C1 segment of cervical spinal cord (tissue), 14 donors: ENCODE measurements at regions not wholly inside any gene's neighbourhood (a gene's known extent, or its start where the extent isn't known, plus 50 kb on each side); places are given as distances from the start of the nearest gene placed in this dataset.

Experiments
- DNase-seq, 14 donors: peaks; one replicate each; lab custom pipeline; 2025; lab: John Stamatoyannopoulos, UW

DNA sequence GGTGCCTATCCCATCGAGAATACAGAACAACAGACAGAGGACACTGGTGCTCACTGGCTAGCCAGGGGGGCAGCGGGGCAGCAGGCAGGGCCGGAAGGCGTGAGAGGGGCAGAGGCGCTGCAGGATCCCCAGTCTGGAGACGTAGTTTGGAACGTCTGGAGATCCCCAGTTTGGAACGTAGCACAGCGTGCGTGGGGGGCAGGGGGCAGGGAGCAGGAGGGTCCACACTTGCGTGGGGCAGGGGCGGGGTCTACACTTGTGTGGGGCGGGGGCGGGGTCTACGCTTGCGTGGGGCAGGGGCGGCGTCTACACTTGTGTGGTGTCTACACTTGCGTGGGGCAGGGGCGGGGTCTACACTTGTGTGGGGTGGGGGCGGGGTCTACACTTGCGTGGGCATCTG is 107.2 kb downstream of the DACT2 start:
- no peak for DNase-seq

DNA sequence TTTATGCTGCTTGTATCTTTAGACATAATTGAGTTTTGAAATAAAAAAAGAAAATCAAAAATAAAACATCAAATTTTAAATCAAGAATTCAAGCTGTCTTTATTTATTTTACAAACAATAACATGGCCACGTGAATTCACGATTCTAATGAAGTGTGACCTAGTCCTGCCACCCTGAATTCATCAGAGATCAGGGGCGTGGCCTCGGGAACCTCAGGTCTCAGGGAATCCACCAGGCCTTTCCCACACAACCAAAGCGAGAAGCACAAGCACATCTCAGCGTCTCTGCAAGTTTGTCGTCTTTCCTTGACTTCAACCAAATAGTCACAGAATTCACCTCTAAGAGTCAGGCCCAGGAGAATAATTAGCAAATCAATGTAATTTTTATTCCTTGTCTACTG is 107.9 kb downstream of the DACT2 start:
- DNase-seq: no peak

DNA sequence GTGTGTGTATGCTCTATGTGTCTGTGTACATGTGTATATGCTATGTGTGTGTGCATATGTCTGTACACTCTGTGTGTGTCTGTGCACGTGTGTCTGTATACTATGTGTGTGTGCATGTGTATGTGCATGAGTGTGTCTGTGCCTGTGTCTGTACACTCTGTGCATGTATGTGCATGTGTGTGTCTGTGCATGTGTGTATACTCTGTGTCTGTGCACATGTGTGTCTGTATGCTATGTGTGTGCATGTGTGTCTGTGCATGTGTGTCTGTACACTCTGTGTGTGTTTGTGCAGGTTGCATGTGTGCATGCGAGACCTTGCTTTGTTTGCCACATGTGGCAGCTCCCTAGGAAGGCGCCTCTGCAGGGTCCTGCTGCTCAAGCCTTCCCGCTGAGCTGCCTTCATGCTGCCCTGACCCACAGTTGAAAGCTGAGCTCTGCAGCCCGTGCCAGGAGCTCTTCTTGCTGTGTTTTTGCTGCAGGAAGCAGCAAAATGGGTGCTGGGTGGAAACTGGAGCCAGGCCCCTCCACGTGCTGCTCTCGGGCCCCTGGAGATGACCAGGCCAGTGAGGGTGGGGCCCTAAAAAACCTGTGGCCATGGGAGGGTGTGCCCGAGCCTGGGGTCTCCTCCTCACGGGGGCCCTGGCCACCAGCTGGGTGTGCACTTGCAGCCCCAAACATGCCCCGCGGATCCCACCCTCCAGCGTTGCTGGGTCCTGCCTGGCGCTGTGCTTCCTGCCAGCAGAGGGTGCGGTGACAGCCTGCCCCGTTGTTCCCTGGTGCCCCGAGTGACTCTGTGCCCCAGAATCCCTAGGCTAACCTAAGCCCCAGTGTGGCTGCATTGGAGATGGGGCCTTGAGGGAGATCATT is 109.1 kb downstream of the DACT2 start:
- DNase-seq: no peak

DNA sequence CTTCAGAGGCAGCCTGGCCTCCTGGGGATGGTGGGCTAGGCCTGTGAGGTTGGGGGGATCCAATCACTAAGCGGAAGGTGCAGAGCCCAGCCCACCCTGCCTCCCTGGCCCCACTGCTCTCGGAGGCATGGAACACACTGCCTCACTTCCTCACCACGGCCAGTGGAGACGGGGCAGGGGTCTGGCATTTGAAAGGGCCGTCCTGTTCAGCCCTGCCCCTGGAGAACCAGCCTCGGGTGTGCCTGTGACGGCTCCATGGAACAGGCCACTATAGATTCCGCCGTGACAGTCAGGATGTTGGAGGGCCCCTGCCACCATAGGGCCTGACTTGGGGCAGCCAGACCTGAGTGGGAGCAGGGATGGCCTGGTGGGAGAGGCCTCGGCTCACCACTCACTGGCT is 110.2 kb downstream of the DACT2 start:
- DNase-seq: no peak

DNA sequence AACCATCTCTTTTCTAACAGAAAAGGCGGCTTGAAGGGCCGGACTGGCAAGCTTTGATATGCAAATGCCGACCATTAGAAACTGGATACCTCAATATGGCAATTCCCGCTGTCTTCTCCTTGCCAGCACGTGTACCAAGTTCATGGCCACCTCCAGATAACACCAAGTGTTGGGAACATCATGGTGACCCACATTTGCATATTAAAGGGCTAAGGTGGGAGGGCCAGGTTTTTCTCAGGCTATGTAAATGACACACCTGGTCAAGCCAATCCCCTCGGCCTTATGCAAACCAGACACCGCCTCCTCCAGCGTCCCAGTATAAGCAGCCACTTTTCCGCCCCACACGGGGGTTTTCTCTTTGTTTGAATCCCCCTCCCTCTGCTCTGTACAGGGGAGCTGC is 110.7 kb downstream of the DACT2 start:
- DNase-seq: no peak

DNA sequence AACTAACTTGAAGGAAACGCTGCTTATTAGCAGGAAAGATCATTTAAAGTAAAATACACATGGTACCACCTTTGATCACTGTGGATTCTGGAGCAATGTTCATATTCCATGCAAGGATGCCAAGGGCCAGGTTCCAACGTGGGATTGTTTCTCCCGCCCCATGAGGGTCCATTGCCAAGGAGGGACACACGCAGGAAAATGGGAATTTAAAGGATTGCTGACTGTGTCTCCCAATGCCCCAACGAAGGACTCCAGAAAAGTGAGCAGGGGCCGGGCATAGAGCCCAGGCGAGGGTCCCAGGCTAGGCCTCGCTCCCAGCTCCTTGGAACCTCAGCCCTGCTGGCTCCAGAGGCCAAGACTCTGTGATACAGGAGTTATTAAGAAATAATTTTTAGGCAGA is 111.2 kb downstream of the DACT2 start:
- DNase-seq: no peak

DNA sequence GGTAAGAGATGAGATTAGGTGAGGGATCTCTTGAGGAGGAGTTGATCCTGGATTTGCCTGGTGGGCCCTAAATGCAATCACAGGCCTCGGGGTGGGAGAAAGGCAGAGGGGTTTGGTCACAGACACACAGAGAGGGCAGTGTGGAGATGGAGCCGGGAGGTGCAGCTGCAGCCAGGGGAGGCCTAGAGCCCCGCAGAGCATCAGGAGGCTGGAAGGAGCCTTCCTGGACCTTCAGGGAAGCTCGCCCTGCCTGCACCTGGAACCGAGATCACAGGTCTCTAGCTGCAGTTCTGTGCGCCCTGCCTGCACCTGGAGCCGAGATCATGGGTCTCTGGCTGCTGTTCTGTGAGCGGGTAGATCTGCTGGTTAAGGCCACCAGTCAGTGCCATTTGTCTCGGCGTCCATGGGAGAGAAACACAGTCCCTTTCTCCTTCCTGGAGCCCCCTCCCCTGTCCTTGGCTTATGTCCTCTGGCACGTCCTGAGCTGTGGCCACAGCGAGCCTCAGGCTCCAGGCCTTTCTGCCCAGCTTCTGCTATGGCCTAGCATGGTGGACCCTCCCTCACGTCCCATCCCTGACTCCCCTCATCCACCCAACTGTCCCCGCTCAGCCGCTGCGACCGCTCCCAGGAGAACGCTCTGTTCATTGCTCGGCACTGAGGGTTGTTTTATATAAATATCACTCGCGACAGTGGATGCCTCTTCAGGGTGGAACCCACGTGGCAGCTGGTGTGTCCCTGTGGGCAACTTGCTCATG is 112.0 kb downstream of the DACT2 start:
- DNase-seq: no peak

DNA sequence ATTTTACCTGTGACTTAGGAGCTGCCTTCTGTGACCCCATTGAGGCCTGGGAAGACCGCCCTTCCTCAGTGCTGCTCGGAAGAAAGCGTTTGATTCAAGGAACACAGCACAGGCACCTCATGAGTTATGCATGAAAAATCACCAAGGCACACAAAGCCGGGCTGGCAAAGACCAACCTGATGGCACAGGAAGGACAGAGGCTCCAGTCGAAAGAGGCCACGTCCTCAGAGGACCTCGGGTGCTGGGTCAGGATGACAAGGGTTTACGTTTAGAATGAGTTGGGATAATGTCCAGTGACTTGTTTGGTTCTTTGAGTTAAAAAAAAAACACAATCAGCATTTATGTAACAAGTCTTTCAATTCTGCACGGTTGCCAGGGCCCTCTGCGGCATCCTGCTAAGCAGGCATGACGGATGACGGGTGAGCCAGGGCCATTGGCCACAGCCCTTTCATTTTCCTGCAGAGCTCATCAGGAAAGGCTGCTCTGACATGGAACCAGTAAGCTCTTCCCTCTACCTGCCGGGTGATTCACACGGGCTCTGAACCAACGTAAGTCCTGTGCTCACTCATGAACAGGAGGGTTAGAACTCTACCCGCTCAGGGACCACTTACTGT is 112.8 kb downstream of the DACT2 start:
- peak in 6 of 14 donors; percentile 10 to 76 (median 35) for DNase-seq

DNA sequence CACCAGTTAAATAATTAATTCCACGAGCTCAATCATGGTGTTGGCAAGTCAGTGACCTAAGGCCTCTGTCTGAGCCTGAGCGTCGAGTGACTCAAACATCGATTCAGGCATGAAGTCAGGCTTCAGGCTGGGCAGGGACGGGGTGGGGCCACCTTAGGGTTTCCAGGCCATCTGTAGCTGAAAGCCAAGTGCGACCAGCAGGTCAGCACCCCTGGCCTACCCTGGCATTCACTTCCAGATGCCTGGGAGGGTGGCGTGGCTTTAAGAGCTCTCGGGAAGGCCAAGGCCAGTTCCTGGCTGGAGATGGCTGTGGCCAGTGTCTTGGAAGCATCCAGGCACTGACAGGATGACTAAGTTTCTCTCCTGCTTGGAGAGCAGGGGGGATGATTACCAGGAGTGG is 113.4 kb downstream of the DACT2 start:
- peak in 4 of 14 donors; percentile 21 to 71 (median 33) for DNase-seq

DNA sequence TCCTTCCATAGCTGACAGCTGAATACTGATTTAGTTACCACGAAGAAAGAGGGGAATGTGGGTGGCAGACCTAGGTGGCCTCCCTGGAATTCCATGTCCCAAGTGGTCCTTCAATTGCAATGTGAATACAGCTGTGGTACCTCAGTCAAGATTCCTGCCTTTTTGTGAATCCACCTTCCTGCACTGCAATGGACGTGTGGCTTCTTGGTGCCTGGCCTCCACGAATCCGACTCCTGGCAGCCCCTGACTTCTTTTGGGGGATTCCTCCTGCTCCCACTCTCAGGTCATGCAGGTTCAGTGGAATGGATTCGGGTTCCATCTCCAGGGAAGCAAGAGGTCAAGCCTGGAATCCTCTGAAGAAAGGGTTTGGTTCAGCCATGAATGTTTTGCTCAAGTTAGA is 117.8 kb downstream of the DACT2 start:
- DNase-seq: no peak

DNA sequence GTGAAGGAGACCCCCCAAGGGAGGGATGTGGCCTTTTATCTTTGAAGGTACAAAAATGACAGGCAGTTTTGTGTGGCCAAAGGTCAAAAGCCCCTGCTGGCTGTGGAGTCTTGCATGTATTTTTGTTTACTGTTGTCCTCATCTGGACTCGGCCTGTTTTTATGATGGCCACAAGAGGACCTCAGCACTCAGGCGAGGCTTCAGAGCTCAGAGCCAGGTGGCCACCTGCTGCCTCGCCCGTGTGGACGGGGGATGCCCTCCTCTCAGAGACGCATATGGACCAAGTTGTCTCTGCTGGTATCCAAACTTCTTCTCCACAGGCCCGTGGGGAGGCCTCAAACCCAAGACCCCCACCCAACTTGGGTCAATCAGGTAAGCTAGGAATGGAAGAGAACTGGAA is 118.2 kb downstream of the DACT2 start:
- no peak for DNase-seq

DNA sequence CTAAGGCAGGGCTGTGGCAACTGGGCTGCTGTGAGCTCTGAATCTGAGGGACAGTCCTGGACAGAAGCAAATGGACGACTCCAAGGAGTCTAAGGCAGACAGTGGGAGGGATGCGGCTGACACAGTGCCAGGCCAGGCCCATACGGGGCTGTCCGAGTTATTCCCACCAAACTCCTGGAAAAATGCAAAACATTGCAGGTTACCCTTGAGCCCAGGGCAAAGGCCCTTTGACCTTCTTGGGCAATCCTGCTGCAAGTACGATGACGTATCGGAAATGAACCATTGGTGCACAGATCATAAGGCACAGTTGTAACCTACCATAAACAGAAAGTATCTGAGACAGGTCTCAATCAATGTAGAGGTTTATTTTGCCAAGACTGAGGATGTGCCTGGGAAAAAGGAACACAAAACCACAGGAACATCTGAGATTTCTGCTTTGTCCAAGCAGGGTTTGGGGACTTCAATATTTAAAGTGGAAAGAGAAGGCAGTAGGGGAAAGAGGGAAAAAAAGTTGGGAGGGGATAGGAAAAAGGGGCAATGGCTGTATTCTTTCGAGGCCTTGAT is 118.9 kb downstream of the DACT2 start:
- no peak for DNase-seq

DNA sequence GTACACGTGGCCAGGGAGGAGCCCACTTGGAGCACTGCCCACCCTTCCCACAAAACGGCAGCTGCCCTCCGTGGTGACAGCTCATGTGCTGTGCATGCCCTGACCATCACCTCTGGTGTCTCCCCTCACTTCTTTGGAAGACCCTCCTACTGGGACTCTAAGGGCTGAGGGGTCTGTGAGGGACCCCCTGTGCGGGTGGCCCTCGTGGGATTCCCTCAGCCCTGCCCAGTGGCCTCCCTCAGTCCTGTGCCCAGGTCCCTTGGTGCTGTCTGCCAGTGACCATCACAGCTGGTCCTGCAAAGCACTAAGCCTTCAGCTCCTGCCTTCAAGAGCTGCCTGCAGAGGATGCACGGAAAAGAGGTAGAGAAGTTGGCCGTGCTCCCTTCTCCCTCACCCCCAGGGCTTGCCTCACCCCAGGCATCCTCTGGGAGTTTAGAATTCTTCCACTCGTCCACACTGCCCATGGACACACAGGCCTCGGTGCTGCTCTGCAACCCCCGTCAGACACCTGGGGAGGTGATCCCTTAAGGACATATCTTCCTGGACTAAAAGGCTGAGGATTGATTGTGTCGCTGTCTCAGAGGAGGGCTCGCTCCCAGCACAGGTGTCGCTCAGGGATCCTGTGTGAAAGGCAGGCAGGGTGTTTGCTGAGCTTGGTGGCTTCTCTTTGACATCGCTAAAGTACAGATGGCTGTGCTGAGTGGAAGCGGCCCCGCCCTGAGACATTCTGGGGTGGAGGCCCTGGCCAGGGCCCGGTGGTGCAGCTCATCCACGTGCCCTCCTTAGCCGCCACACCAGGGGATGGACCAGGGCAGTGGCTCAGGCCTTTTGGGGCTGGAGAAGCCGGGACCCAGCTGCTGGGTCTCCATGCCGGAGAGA is 119.5 kb upstream of the FRMD1 start:
- no peak for DNase-seq

DNA sequence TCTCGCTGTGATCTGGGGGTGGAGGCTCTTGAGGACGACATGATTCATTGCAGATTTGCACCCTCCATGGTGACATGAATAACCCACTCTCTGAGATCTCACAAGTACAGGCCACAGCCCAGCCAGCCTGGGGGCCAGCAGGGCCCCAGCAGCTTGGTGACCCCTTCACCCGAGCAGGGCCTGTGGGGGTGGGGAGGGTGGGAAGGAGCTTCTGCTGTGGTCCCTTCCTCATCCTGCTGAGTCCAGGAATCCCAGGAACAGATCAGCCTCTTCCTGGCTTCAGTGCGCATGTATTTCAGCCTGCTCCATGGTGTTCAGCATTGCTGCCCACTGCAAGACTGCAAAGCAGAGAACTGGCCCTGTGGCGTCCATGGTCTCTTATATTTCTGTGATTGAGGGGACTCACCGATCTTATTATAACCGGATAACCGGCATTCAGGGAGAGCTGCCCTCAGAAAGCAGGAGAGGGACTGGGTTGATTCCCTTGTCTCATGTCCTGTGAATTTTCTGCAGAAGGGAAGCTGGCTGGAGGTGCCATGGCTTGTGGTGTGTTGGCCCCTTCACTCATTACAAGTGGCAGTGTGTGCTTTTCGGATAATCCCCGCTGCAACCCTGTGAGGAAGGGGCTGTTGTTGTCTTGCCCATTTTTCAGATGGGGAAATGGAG is 118.8 kb upstream of the FRMD1 start:
- DNase-seq: no peak

DNA sequence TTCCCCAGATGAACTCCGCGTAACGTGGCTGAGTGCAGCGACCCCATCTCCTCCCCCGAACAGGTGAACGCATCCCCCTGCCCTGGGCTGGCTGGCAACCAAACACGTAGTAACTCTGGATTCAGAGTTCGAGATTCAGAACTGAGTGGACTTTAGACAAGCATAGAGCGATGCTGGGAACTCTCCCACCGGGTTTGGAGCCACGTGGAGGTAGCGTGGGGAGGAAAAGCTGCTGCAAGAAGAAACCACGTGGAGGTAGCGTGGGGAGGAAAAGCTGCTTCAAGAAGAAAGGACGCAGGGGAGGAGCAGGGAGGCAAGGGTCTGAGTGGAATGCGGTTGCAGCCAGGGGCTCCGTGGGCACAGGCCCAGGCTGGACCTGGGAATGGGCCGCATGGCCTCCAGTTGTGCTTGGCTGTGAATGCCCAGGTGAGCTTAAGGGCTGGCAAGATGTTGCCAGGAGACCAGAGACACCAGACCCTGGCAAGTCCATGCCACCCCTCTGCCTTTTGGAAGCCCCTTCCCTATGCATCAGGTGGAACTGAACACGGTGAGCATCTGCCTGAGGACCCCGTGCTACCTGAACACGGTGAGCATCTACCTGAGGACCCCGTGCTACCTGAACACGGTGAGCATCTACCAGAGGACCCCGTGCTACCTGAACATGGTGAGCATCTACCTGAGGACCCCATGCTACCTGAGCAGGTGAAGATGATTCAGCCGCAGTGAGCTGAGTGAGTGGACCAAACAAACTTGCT is 118.0 kb upstream of the FRMD1 start:
- no peak for DNase-seq

DNA sequence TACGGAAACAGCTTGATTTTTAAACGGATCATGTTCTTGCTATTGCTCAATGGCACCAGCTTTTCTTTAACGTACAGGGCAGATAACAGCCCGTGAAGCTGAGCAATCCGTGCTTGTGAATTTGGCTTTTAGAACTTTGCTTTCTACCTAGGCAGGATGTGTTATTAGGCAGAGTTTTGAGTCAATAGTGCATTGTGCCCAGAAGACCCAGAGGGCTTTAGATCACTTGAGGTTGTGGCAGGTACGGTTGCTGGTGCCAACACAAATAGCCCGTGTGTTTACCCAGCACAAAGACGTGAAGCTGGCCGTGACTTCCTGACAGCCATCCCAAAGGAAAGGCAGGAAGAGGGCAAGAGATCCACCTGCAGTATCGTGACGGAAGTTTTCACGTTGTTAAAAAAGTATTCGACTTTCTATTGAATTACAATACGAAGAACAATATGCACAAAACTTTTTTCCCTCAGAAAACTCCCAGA is 117.4 kb upstream of the FRMD1 start:
- DNase-seq: no peak

DNA sequence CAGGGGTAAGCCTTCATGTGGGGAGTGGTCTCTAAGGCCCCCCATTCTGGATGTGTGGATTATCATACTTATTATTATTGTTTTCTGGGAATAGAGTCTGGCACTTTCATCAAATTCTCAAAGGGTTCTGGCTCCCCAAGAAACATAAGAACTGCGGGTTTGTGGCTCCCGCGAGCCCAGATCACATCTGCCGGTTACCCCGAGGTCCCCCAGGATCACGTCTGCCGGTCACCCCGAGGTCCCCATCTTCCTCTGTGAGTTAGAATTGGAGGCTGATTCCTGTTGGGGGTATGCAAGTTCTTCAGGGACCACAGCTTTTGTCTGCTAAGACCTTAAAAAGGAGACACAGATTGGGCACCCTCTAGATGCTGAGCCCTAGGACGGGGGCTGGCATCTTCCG is 116.7 kb upstream of the FRMD1 start:
- no peak for DNase-seq

DNA sequence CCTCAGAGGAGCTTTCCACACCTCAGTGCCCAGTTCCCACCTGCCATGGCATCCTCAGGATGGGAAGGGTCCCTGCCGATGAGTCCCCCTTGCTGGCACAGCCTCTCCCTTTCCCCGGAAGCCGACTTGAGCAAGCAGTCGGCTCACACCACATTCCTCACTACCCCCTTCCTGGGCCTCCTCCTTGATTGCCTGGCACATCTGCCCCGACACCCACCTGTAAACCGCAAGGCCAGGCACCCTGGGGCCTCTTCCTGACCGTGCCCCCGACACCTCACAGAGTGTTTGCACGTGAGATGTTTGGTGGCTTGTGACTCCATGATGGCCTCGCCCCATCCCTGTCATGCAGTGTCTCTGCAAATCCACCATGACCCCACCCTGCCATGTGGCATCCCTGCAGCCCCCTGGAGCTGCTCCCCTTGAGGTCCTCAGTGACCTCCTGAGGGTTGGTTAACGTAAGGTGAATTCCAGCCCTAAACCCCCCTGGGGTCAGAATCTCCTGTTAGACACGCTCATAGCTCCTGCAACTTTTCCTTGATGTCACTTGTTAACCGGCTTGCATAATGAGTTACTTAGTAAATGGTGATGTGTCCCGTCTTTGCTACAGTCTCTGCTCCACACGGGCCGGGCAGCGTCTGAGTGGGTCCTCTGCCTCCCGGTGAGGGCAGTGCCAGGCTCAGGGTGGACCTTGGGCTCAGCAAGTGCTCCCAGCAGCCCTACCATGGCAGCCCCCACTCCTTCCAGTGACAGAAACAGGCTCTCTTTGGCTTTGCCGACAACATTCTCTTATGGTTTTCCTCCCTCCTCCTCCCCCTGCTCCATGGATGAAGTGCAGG is 115.9 kb upstream of the FRMD1 start:
- no peak for DNase-seq
